ENCODE measurements at regions not wholly inside any gene's neighbourhood (a gene's known extent, or its start where the extent isn't known, plus 50 kb on each side); places are given as distances from the start of the nearest gene placed in this dataset.

- Histone ChIP-seq H3K9me3 (ENCODE audit: low read depth) (no peaks in the 10 kb centered on the region), H3K36me3 (ENCODE audit: low read depth) (no peaks in the 10 kb centered on the region), H3F3A (ENCODE audit: insufficient read depth) (no peaks in the 10 kb centered on the region), H2AFZ (no peak overlapping the region), H3K27ac (no peak overlapping the region), H3K79me2 (ENCODE audit: insufficient read depth) (no peaks in the 10 kb centered on the region), H3K4me2 (ENCODE audit: unreplicated experiment) (no peak overlapping the region), H3K9me2 (ENCODE audit: insufficient read depth) (no peaks in the 10 kb centered on the region), H3K4me1 (ENCODE audit: insufficient read depth) (no peaks in the 10 kb centered on the region), H3K9ac (no peak overlapping the region), H3K4me3 (no peak overlapping the region), H4K20me1 (ENCODE audit: insufficient read depth) (no peaks in the 10 kb centered on the region), H3K27me3 (replicated peaks; ENCODE audit: insufficient read depth) (no peaks in the 10 kb centered on the region)
- 22 to 27% methylated on average over 6 of the region's 6 CpGs for WGBS, 2 experiments (ENCODE audit: low coverage in 1 of 2, low lambda C conversion rate in 2 of 2, missing lambda C conversion rate in 2 of 2)
- in situ Hi-C loops (cut with MboI): no loop called here
- TF ChIP-seq EZH2phosphoT487 (IDR thresholded peaks at IDR 0.05; ENCODE audit: insufficient read depth, low read depth) (no peak), EZH2 (IDR thresholded peaks at IDR 0.05; ENCODE audit: insufficient read depth, poor library complexity, severe bottlenecking) (no peak)
- DNase-seq: peak; percentile 43
Observed at GRCh38 chrX:36908801-36909675, 99.1 kb upstream of the FAM47C start.

- Histone ChIP-seq H3K27me3 (replicated peaks; ENCODE audit: insufficient read depth) (no peaks in the 10 kb centered on the region), H3K4me2 (ENCODE audit: unreplicated experiment) (no peak overlapping the region), H3K27ac (no peak overlapping the region), H3F3A (ENCODE audit: insufficient read depth) (no peaks in the 10 kb centered on the region), H2AFZ (no peak overlapping the region), H3K36me3 (ENCODE audit: low read depth) (no peaks in the 10 kb centered on the region), H3K9me2 (ENCODE audit: insufficient read depth) (no peaks in the 10 kb centered on the region), H3K4me1 (ENCODE audit: insufficient read depth) (no peaks in the 10 kb centered on the region), H3K79me2 (ENCODE audit: insufficient read depth) (no peaks in the 10 kb centered on the region), H3K4me3 (no peak overlapping the region), H3K9ac (no peak overlapping the region), H3K9me3 (ENCODE audit: low read depth) (no peaks in the 10 kb centered on the region), H4K20me1 (ENCODE audit: insufficient read depth) (no peaks in the 10 kb centered on the region)
- in situ Hi-C loops (cut with MboI): no loop called here
- TF ChIP-seq EZH2 (IDR thresholded peaks at IDR 0.05; ENCODE audit: insufficient read depth, poor library complexity, severe bottlenecking) (no peak), EZH2phosphoT487 (IDR thresholded peaks at IDR 0.05; ENCODE audit: insufficient read depth, low read depth) (no peak)
- WGBS, 2 experiments (ENCODE audit: low coverage in 1 of 2, low lambda C conversion rate in 2 of 2, missing lambda C conversion rate in 2 of 2): 39% methylated on average over 4 of the region's 4 CpGs
- DNase-seq: no peak
Observed at GRCh38 chrX:36909676-36910030, 98.5 kb upstream of the FAM47C start.

DNA sequence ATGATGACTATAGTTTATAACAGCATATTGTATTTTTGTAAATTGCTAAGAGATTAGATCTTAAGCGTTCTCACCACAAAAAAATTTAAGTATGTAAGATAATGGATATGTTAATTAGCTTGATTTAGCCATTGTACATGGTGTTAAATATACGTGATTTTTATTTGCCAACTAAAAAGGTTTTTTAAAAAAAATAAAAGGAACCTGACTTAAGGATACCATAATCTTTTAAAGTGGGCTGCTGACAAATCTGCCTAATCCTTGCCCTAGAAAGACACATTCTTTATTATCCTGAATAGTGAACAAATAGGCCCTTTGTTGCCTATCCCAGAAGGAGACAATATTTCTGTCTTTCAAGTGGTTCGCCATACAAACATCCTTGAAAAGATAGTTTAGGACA, 94.6 kb upstream of the FAM47C start:
- Histone ChIP-seq H4K20me1 (ENCODE audit: insufficient read depth) (no peaks in the 10 kb centered on the region), H3K4me3 (no peak overlapping the region), H3F3A (ENCODE audit: insufficient read depth) (no peaks in the 10 kb centered on the region), H3K4me2 (ENCODE audit: unreplicated experiment) (no peak overlapping the region), H3K36me3 (ENCODE audit: low read depth) (no peaks in the 10 kb centered on the region), H3K9ac (no peak overlapping the region), H3K27me3 (replicated peaks; ENCODE audit: insufficient read depth) (no peaks in the 10 kb centered on the region), H3K4me1 (ENCODE audit: insufficient read depth) (no peaks in the 10 kb centered on the region), H3K79me2 (ENCODE audit: insufficient read depth) (no peaks in the 10 kb centered on the region), H3K9me3 (ENCODE audit: low read depth) (no peaks in the 10 kb centered on the region), H2AFZ (no peak overlapping the region), H3K27ac (no peak overlapping the region), H3K9me2 (ENCODE audit: insufficient read depth) (no peaks in the 10 kb centered on the region)
- DNase-seq: no peak
- 21 to 26% methylated on average over 3 of the region's 3 CpGs for WGBS, 2 experiments (ENCODE audit: low coverage in 1 of 2, low lambda C conversion rate in 2 of 2, missing lambda C conversion rate in 2 of 2)
- in situ Hi-C loops (cut with MboI): no loop called here
- TF ChIP-seq EZH2phosphoT487 (IDR thresholded peaks at IDR 0.05; ENCODE audit: insufficient read depth, low read depth) (no peak), EZH2 (IDR thresholded peaks at IDR 0.05; ENCODE audit: insufficient read depth, poor library complexity, severe bottlenecking) (no peak)

DNA sequence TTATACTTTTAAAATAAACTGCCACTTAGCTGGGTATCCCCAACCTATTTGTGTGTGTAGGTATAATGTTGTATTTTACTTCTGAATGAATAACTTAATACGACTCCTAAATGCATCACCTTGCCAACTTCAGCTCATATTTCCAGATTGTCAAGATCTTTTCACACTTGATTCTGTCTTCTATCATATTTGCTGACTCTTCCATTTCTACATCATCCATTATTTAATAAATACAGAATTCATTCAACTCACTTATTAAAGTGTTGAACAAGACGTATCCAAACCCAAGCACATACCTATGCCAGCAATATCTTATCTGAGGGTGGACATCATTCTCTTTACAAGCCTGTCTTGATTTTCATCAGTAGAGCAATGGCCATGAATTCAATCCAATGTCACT, 91.2 kb upstream of the FAM47C start:
- WGBS, 2 experiments (ENCODE audit: low coverage in 1 of 2, low lambda C conversion rate in 2 of 2, missing lambda C conversion rate in 2 of 2): 11 to 17% methylated on average over 2 of the region's 2 CpGs
- H3K9me3 ChIP-seq (ENCODE audit: low read depth): no peaks in the 10 kb centered on the region
- no peak overlapping the region for H3K9ac ChIP-seq
- H3K9me2 ChIP-seq (ENCODE audit: insufficient read depth): no peaks in the 10 kb centered on the region
- no peaks in the 10 kb centered on the region for H4K20me1 ChIP-seq (ENCODE audit: insufficient read depth)
- no peak overlapping the region for H3K4me3 ChIP-seq
- H2AFZ ChIP-seq: no peak overlapping the region
- no peaks in the 10 kb centered on the region for H3K79me2 ChIP-seq (ENCODE audit: insufficient read depth)
- no peaks in the 10 kb centered on the region for H3F3A ChIP-seq (ENCODE audit: insufficient read depth)
- H3K27ac ChIP-seq: no peak overlapping the region
- TF ChIP-seq EZH2 (IDR thresholded peaks at IDR 0.05; ENCODE audit: insufficient read depth, poor library complexity, severe bottlenecking) (no peak), EZH2phosphoT487 (IDR thresholded peaks at IDR 0.05; ENCODE audit: insufficient read depth, low read depth) (no peak)
- DNase-seq: no peak
- no peaks in the 10 kb centered on the region for H3K36me3 ChIP-seq (ENCODE audit: low read depth)
- H3K4me1 ChIP-seq (ENCODE audit: insufficient read depth): no peaks in the 10 kb centered on the region
- in situ Hi-C loops (cut with MboI): no loop called here
- no peak overlapping the region for H3K4me2 ChIP-seq (ENCODE audit: unreplicated experiment)
- no peaks in the 10 kb centered on the region for H3K27me3 ChIP-seq (replicated peaks; ENCODE audit: insufficient read depth)

Data from GM23248 (cell line).